Astrocyte (in vitro differentiated cells and primary cell): ENCODE measurements at regions not wholly inside any gene's neighbourhood (a gene's known extent, or its start where the extent isn't known, plus 50 kb on each side); places are given as distances from the start of the nearest gene placed in this dataset.

Experiments
- EZH2 ChIP-seq: IDR thresholded peaks from 2 replicates; pipeline ENCODE4 v1.6.1; 2012; ENCODE audit warnings: mild to moderate bottlenecking, low read length, inconsistent platforms; ENCODE audit not compliant: insufficient read depth
- TF ChIP-seq, protein P1 (sequence below): IDR thresholded peaks from 2 replicates; pipeline ENCODE4 v1.5.1; 2011; ENCODE audit warnings: low read depth, mild to moderate bottlenecking, inconsistent platforms, low read length, moderate library complexity; ENCODE audit not compliant: insufficient read depth

GRCh38 chr6:1125297-1125696 is 186.6 kb upstream of the FOXQ1 start:
- TF ChIP-seq, protein P1, sequence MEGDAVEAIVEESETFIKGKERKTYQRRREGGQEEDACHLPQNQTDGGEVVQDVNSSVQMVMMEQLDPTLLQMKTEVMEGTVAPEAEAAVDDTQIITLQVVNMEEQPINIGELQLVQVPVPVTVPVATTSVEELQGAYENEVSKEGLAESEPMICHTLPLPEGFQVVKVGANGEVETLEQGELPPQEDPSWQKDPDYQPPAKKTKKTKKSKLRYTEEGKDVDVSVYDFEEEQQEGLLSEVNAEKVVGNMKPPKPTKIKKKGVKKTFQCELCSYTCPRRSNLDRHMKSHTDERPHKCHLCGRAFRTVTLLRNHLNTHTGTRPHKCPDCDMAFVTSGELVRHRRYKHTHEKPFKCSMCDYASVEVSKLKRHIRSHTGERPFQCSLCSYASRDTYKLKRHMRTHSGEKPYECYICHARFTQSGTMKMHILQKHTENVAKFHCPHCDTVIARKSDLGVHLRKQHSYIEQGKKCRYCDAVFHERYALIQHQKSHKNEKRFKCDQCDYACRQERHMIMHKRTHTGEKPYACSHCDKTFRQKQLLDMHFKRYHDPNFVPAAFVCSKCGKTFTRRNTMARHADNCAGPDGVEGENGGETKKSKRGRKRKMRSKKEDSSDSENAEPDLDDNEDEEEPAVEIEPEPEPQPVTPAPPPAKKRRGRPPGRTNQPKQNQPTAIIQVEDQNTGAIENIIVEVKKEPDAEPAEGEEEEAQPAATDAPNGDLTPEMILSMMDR, result no peak
- TF ChIP-seq EZH2, result no peak
